HG02981 (cell line): ENCODE measurements at regions not wholly inside any gene's neighbourhood (a gene's known extent, or its start where the extent isn't known, plus 50 kb on each side); places are given as distances from the start of the nearest gene placed in this dataset.
"Not testable (repeated sequence)": the region's sequence is repeated elsewhere in the genome, so short reads cannot be mapped to it uniquely, and the experiment has no call there.

ENCODE experiments used
- ATAC-seq: cut with Tn5 transposase; IDR thresholded peaks from one replicate; pipeline ENCODE4 v1.9.1; 2021; ENCODE audit warnings: mild to moderate bottlenecking, moderate library complexity; ENCODE audit not compliant: unreplicated experiment

DNA sequence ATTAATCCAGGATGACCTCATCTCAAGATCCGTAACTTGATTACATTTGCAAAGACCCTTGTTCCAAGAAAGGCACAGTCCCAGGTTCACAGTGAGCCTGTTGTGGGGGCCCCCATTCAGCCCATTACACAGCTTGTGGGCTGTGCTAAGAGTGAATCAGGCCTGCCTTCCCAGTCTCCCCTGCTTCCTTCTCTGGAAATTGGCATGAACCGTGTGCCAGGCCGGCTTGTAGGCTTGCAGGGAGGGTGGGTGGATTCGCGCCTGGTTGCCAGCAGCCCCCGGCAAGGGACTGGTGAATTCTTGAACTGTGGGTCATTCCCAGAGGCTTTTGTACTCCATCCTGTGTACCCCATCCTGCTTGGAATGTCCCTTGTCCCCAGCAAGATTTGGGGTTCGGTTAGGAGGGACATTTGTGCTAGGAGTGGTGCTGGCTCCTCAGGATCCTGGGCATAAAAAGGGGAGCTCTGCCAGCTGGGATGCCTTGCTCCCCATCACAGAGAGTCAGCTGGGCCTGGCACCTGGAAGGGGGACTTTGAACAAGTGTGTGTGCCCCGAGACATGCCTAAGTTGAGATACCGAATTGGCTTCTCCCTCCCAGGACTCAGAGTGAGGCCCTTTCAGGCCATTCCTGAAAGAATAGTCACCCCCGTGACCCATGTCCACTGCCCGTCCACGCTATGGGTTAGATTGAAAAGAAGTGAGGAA lies 818.2 kb downstream of the BRD1 start:
- ATAC-seq, result no peak

- ATAC-seq, result no peak
Observed at GRCh38 chr22:49008682-49009235, 818.9 kb downstream of the BRD1 start.

DNA sequence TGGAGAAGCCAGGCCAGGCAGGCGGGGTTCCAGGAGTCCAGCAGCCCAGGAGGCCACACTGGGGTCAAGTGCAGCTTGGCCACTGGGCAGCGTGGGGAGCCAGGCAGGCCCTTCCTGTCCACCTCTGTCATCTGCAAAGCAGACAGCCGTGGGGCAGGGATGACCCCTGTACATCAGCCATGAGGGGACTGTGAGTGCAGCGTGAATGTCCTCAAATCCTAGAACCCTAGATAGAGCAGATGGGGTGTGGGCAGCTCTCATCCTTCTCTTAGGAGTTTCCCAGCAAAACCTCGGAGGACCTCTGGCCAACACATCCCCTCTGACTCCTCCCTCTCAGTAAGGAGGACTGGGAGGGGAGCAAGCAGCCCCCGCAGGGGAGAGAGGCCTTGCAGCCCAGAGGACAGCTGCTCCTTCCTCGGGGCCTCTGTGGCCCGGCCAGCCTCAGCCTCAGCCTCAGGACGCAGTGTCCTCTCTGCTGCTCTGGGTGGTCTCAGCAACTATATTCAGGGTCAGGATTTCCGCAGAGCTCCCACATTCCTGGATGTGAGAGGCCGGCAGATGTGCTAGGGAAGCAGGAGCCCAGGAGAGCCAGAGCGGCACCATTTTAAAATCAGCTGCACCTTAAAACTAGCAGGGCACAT lies 820.5 kb downstream of the BRD1 start:
- no peak for ATAC-seq

- ATAC-seq, result no peak
Observed at GRCh38 chr22:49006207-49007012, 821.3 kb downstream of the BRD1 start.

- ATAC-seq, result no peak
Observed at GRCh38 chr22:49005557-49005956, 822.1 kb downstream of the BRD1 start.

- no peak for ATAC-seq
Observed at GRCh38 chr22:49004484-49005399, 822.9 kb downstream of the BRD1 start.

DNA sequence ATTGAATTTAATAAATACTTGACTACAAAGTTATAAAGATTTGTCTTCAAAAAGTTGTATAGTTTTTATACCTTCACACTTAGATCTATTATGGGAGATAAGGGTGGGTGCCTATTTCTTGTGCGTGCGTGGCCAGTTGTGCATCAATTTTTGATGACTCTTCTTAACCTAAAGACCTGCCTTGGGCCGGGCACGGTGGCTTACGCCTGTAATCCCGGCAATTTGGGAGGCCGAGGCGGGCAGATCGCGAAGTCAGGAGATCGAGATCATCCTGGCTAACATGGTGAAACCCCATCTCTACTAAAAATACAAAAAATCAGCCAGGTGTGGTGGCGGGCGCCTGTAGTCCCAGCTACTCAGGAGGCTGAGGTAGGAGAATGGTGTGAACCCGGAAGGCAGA lies 830.1 kb downstream of the BRD1 start:
- not testable (repeated sequence) for ATAC-seq

GRCh38 chr22:48993655-48994054 lies 834.0 kb downstream of the BRD1 start:
- ATAC-seq, result no peak

- ATAC-seq, result no peak
Observed at GRCh38 chr22:48984639-48985038, 843.0 kb downstream of the BRD1 start.

DNA sequence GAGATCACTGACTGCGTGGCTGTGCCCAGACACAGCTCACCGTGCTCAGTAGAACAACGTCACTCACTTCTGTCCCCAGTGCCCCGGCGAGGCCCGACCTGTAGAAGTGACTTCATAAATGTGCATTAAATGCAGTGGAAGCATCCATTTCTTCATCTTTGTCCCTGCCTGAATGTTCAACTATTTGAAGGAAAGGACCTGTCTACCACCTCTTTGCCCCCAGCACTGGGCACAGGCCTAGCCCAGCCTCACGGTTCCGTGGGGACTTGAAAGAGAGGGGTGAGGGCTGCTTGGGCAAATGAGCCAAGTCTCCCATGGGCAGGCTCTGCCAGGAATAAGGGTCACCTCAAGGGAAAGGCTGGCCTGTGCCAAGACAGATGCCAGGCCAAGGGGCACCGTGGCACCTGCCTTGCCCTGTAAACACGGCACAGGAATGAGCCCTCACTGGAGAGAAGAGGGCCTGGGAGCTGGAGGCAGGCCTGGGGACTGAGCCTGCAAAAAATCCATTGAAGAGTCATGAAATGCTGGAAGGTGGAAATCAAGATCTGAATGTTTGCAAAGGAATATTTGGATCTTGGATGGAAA lies 845.3 kb downstream of the BRD1 start:
- no peak for ATAC-seq

- no peak for ATAC-seq
Observed at GRCh38 chr22:48981371-48982061, 846.2 kb downstream of the BRD1 start.

DNA sequence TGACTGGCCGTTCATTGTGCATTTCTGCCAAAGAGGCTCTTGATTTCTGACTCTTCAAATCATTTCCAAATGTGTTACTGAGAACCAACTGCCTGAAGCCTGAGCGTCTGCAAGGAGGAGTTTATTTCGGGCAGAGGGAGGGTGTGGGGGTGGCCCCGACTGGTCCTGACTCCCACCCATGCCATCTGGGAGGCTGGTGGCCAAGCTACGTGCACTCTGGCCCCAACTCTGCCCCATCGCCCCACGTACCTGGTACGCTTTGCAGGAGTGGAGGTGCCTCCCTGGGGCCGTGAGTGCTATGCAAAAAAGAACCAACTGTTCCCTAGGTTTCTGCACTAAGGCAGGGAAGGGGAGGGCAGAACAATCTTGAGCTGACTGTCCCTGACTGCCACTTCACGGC lies 846.8 kb downstream of the BRD1 start:
- no peak for ATAC-seq

DNA sequence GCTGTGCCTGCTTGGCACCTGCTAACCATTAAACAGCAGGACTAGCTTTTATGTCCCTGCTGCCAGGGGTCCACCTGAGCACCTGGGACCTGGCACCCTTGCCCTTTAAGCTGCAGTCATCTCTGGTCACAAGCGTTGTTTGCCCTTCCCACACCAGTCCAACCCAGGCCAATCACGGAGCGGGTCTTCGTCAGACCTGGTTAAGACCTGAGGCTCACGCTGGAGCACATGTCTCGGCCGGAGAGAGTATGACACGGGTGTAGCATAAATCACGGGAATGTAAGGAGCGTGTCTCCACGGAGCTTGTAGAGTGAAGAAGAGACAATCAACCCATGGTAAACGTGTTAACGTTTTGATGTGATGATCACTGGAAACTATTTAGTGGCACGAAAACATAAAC lies 847.3 kb downstream of the BRD1 start:
- no peak for ATAC-seq

GRCh38 chr22:48979482-48979881 lies 848.2 kb downstream of the BRD1 start:
- no peak for ATAC-seq

GRCh38 chr22:48976556-48977535 lies 850.8 kb downstream of the BRD1 start:
- no peak for ATAC-seq

- ATAC-seq, result no peak
Observed at GRCh38 chr22:48975886-48976285, 851.8 kb downstream of the BRD1 start.

DNA sequence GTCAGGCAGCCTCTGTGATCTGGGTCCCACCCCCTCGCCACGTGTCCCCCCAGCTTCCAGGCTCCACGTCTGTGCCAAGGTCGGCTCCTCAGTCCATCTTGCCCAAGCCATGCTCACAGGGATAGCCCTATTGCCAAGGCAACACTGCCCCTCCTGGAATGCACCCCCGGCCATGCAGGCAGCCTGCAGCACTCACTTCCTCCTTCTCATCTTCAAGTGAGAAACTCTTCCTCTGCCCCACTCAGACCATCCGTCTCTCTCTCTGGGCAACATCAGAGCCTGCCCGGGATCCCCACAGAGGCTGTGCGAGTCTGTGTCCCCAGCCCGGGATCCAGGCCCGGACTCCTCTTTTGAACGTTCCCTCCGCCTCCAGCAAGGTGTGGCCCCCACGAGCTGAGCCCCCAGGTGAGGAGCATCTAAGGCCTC lies 852.3 kb downstream of the BRD1 start:
- no peak for ATAC-seq
